Lower leg skin (tissue), 4 donors: ENCODE measurements at regions not wholly inside any gene's neighbourhood (a gene's known extent, or its start where the extent isn't known, plus 50 kb on each side); places are given as distances from the start of the nearest gene placed in this dataset.
A peak's percentile ranks its signal among the peaks of the same experiment; 100 is the strongest.
"Not testable (repeated sequence)": the region's sequence is repeated elsewhere in the genome, so short reads cannot be mapped to it uniquely, and the experiment has no call there.

ENCODE experiments used
- DNase-seq, 2 donors: peaks; one replicate each; pipeline ENCODE4 v3.0.0-alpha.2; 2019; ENCODE audit warnings: low spot score in 2 of 2
- H3K4me3 ChIP-seq: fragments of 200-600 bp; sonication (generic); 2 replicates; pipeline ENCODE4 v1.5.1; 2017; ENCODE audit warnings: mild to moderate bottlenecking, low read depth; ENCODE audit not compliant: poor library complexity, severe bottlenecking
- CTCF ChIP-seq, 3 donors: fragments of 450-650 bp; IDR thresholded peaks; one replicate each; pipeline ENCODE4 v1.5.1; 2016; ENCODE audit warnings: antibody characterized with exemption in 3 of 3, mild to moderate bottlenecking in 3 of 3, moderate library complexity in 2 of 3
- POLR2A ChIP-seq, 2 donors: fragments of 450-650 bp; IDR thresholded peaks; one replicate each; pipeline ENCODE4 v1.6.1; 2016 to 2017; ENCODE audit warnings: antibody characterized with exemption in 2 of 2, mild to moderate bottlenecking in 1 of 2, moderate library complexity in 1 of 2
- WGBS, 2 donors: methylation state at CpG; one replicate each; pipeline ENCODE4 v1.1.5; 2018; 5-methylcytosine and 5-hydroxymethylcytosine counted together
- intact Hi-C: fragments of 100-400 bp; cut with DNase I; formaldehyde crosslinking; loops from one replicate; pipeline ENCODE4 v1.15.0; 2023; ENCODE audit warnings: low total_unique reads

GRCh38 chr13:48583859-48584311 is 51.0 kb upstream of the RCBTB2 start:
- TF ChIP-seq CTCF (IDR thresholded peaks at IDR 0.05) (no peak), POLR2A (IDR thresholded peaks at IDR 0.05) (no peak)
- intact Hi-C loops, result no loop called here
- no peak for DNase-seq
- no peak overlapping the region for H3K4me3 ChIP-seq
- WGBS, 2 donors, result 53 to 55% methylated on average over 3 of the region's 3 CpGs

GRCh38 chr13:48585456-48585840 is 52.6 kb upstream of the RCBTB2 start:
- WGBS, 2 donors, result 3% methylated on average over 2 of the region's 2 CpGs

GRCh38 chr13:48586591-48587103 is 53.8 kb upstream of the RCBTB2 start:
- TF ChIP-seq POLR2A (IDR thresholded peaks at IDR 0.05), result no peak
- TF ChIP-seq CTCF (IDR thresholded peaks at IDR 0.05), result no peak

More at GRCh38 chr13:48585456-48585840, 52.6 kb upstream of the RCBTB2 start:
- H3K4me3 ChIP-seq, result no peak overlapping the region
- intact Hi-C loops, result no loop called here
- DNase-seq, result peak in 1 of 2 donors; percentile 47
- TF ChIP-seq POLR2A (IDR thresholded peaks at IDR 0.05) (no peak), CTCF (IDR thresholded peaks at IDR 0.05) (no peak)

GRCh38 chr13:48588120-48588519 is 55.2 kb upstream of the RCBTB2 start:
- intact Hi-C loops, result no loop called here
- H3K4me3 ChIP-seq, result no peak overlapping the region
- no peak for TF ChIP-seq POLR2A (IDR thresholded peaks at IDR 0.05)
- no peak for TF ChIP-seq CTCF (IDR thresholded peaks at IDR 0.05)
- WGBS, 2 donors, result 98 to 100% methylated on average over 2 of the region's 2 CpGs
- DNase-seq, result no peak

More at GRCh38 chr13:48586591-48587103, 53.8 kb upstream of the RCBTB2 start:
- WGBS, 2 donors, result 8 to 13% methylated on average over 5 of the region's 5 CpGs
- no peak for DNase-seq
- intact Hi-C loops, result no loop called here
- H3K4me3 ChIP-seq, result no peak overlapping the region

- no peak for DNase-seq
- intact Hi-C loops, result loop anchor here (10.0 kb wide), 2 partner anchors 144 to 174 kb away; no protein-coding TSS in a partner anchor
- no peak overlapping the region for H3K4me3 ChIP-seq
- 69 to 73% methylated on average over 5 of the region's 5 CpGs for WGBS, 2 donors
- TF ChIP-seq CTCF (IDR thresholded peaks at IDR 0.05), result no peak
- TF ChIP-seq POLR2A (IDR thresholded peaks at IDR 0.05), result no peak
These were observed 57.4 kb upstream of the RCBTB2 start for GRCh38 chr13:48590141-48590901.

GRCh38 chr13:48591124-48591872 is 58.4 kb upstream of the RCBTB2 start:
- intact Hi-C loops, result loop anchor here (10.0 kb wide), 2 partner anchors 144 to 174 kb away; no protein-coding TSS in a partner anchor
- not testable (repeated sequence) for H3K4me3 ChIP-seq, DNase-seq
- 69 to 74% methylated on average over 12 of the region's 12 CpGs for WGBS, 2 donors
